GM12878 (cell line): ENCODE measurements at regions not wholly inside any gene's neighbourhood (a gene's known extent, or its start where the extent isn't known, plus 50 kb on each side); places are given as distances from the start of the nearest gene placed in this dataset.

Experiments used
- ATAC-seq: fragments of 200-7000 bp; cut with Tn5 transposase; 3 replicates; pipeline ENCODE4 v1.9.1; 2020; ENCODE audit warnings: mild to moderate bottlenecking, moderate library complexity
- BruUV-seq: library from RNA; stranded (reverse); fragments of 400-500 nt; replicated peaks from 2 replicates; lab custom pipeline; 2021; lab: Mats Ljungman, UMichigan
- CTCF ChIA-PET: fragments of 300-600 bp; sonication (Branson Sonifier 250); formaldehyde crosslinking; extraction: SDS; loops from one replicate; lab custom pipeline; 2021; ENCODE audit warnings: inconsistent platforms; lab: Yijun Ruan, JAX
- POLR2A ChIA-PET: fragments of 350-600 bp; formaldehyde crosslinking; extraction: SDS; loops from one replicate; lab custom pipeline; 2021; ENCODE audit warnings: inconsistent platforms; lab: Charles Lee
- RAD21 ChIA-PET: fragments of 300-600 bp; sonication (Branson Sonifier 250); formaldehyde crosslinking; loops from one replicate; lab custom pipeline; 2023; ENCODE audit warnings: antibody characterized with exemption; ENCODE audit not compliant: unreplicated experiment; lab: Charles Lee
- SMC1A ChIA-PET: fragments of 300-600 bp; sonication (Branson Sonifier 250); formaldehyde crosslinking; loops from one replicate; lab custom pipeline; 2023; ENCODE audit not compliant: unreplicated experiment, uncharacterized antibody; lab: Charles Lee
- DNase-seq: peaks from one replicate; pipeline ENCODE4 v3.0.0-alpha.2; 2011; ENCODE audit warnings: low read depth, low spot score
- FAIRE-seq: peaks from 3 replicates; lab custom pipeline; 2011; peaks lifted over from hg19 to GRCh38; lab: Jason Lieb, UNC
- H2AFZ ChIP-seq: 2 replicates; pipeline ENCODE4 v1.6.0; 2011; ENCODE audit warnings: low read depth, low read length, control low read depth; ENCODE audit not compliant: control insufficient read depth
- H3K27ac ChIP-seq: 2 replicates; pipeline ENCODE4 v1.5.1; 2011; ENCODE audit warnings: control low read depth; ENCODE audit not compliant: control insufficient read depth, insufficient read depth
- H3K27me3 ChIP-seq, 2 experiments: replicated peaks in 1 of 2; 2 replicates each; pipeline versions ENCODE4 v1.6.0 to v1.6.1; 2011; ENCODE audit warnings: low read length in 1 of 2; ENCODE audit not compliant: control insufficient read depth in 2 of 2, insufficient read depth in 2 of 2
- H3K36me3 ChIP-seq, 2 experiments: 2 replicates each; pipeline ENCODE4 v1.5.1; 2011; ENCODE audit warnings: low read length in 1 of 2; ENCODE audit not compliant: control insufficient read depth in 2 of 2, insufficient read depth in 2 of 2
- H3K4me1 ChIP-seq: 2 replicates; pipeline ENCODE4 v1.6.1; 2011; ENCODE audit warnings: mild to moderate bottlenecking, low read length, moderate library complexity, mixed read lengths; ENCODE audit not compliant: control insufficient read depth, insufficient read depth
- H3K4me2 ChIP-seq: 2 replicates; pipeline ENCODE4 v1.6.0; 2011; ENCODE audit warnings: control low read depth; ENCODE audit not compliant: control insufficient read depth, insufficient read depth
- H3K4me3 ChIP-seq: fragments of 200-600 bp; sonication (generic); 2 replicates; pipeline ENCODE4 v1.5.1; 2016
- H3K79me2 ChIP-seq: 2 replicates; pipeline ENCODE4 v1.6.0; 2011; ENCODE audit warnings: low read length; ENCODE audit not compliant: control insufficient read depth, insufficient read depth
- H3K9ac ChIP-seq: 2 replicates; pipeline ENCODE4 v1.8.0; 2011; ENCODE audit warnings: low read length, control low read depth, mixed read lengths; ENCODE audit not compliant: control insufficient read depth, insufficient read depth
- H3K9me3 ChIP-seq: replicated peaks from 3 replicates; pipeline ENCODE4 v1.5.1; 2011; ENCODE audit warnings: mild to moderate bottlenecking, low read length; ENCODE audit not compliant: control insufficient read depth, insufficient read depth
- H4K20me1 ChIP-seq: 2 replicates; pipeline ENCODE4 v1.6.0; 2011; ENCODE audit not compliant: control insufficient read depth, insufficient read depth
- ATF7 ChIP-seq: fragments of 450-650 bp; IDR thresholded peaks from 2 replicates; pipeline ENCODE4 v1.6.1; 2016; ENCODE audit warnings: low read depth, mild to moderate bottlenecking
- BCLAF1 ChIP-seq: fragments of 450-650 bp; IDR thresholded peaks from 2 replicates; pipeline ENCODE4 v1.6.1; 2017; ENCODE audit warnings: antibody characterized with exemption, mild to moderate bottlenecking, moderate library complexity
- CREM ChIP-seq: IDR thresholded peaks from 2 replicates; pipeline ENCODE4 v1.6.1; 2014; ENCODE audit warnings: antibody characterized with exemption, low read depth
- DPF2 ChIP-seq: fragments of 450-650 bp; IDR thresholded peaks from 2 replicates; pipeline ENCODE4 v1.6.1; 2017; ENCODE audit warnings: mild to moderate bottlenecking
- EGR1 ChIP-seq, 2 experiments: IDR thresholded peaks; 1 replicate in 1 of 2; 2 replicates in 1 of 2; pipeline ENCODE4 v1.6.1; 2011 to 2012; ENCODE audit warnings: low read depth in 2 of 2, low read length in 2 of 2, borderline replicate concordance in 1 of 2, mild to moderate bottlenecking in 1 of 2, moderate library complexity in 1 of 2
- JUND ChIP-seq: IDR thresholded peaks from 2 replicates; pipeline ENCODE4 v1.6.1; 2012; ENCODE audit warnings: low read depth, mild to moderate bottlenecking, low read length, improper control_type of control experiment, moderate library complexity
- MXI1 ChIP-seq: fragments of 150-350 bp; IDR thresholded peaks from 2 replicates; pipeline ENCODE4 v1.6.1; 2011; ENCODE audit warnings: low read depth, mild to moderate bottlenecking, inconsistent platforms, low read length, improper control_type of control experiment
- NBN ChIP-seq: fragments of 450-650 bp; IDR thresholded peaks from 2 replicates; pipeline ENCODE4 v1.6.1; 2016
- NFIC ChIP-seq: IDR thresholded peaks from 2 replicates; pipeline ENCODE4 v1.6.1; 2012; ENCODE audit warnings: low read depth, mild to moderate bottlenecking, inconsistent platforms, low read length, moderate library complexity
- NR2C2 ChIP-seq: IDR thresholded peaks from 2 replicates; pipeline ENCODE4 v1.6.1; 2011; ENCODE audit warnings: borderline replicate concordance, low read depth; ENCODE audit not compliant: control insufficient read depth, insufficient read length
- PML ChIP-seq: IDR thresholded peaks from 2 replicates; pipeline ENCODE4 v1.6.1; 2012; ENCODE audit warnings: low read length, inconsistent platforms
- REST ChIP-seq: IDR thresholded peaks from 2 replicates; pipeline ENCODE4 v1.6.1; 2012; ENCODE audit warnings: mild to moderate bottlenecking, low read depth, low read length
- SIN3A ChIP-seq: IDR thresholded peaks from 2 replicates; pipeline ENCODE4 v1.6.1; 2012; ENCODE audit warnings: low read depth, low read length, improper control_type of control experiment
- YBX1 ChIP-seq: fragments of 450-650 bp; IDR thresholded peaks from 2 replicates; pipeline ENCODE4 v1.6.1; 2016; ENCODE audit warnings: antibody characterized with exemption
- YY1 ChIP-seq: IDR thresholded peaks from 2 replicates; pipeline ENCODE4 v1.6.1; 2011; ENCODE audit warnings: low read depth, mild to moderate bottlenecking, low read length
- ZNF217 ChIP-seq: fragments of 450-650 bp; IDR thresholded peaks from 2 replicates; pipeline ENCODE4 v1.6.1; 2017; ENCODE audit warnings: antibody characterized with exemption, mild to moderate bottlenecking
- in situ Hi-C: fragments of 300-500 bp; cut with MboI; formaldehyde crosslinking; loops from 9 replicates; pipeline ENCODE4 v1.14.3; 2018; ENCODE audit warnings: mixed read lengths
- intact Hi-C: fragments of 100-400 bp; cut with micrococcal nuclease; formaldehyde crosslinking; loops from one replicate; pipeline ENCODE4 v1.14.2; 2022; ENCODE audit not compliant: unreplicated experiment
- TF ChIP-seq, protein P1 (sequence below): fragments of 450-650 bp; IDR thresholded peaks from 2 replicates; pipeline ENCODE4 v1.6.1; 2017; ENCODE audit warnings: mild to moderate bottlenecking, low read depth, inconsistent platforms; ENCODE audit not compliant: poor library complexity, severe bottlenecking

GRCh38 chr1:61561666-61562065, 163.3 kb downstream of the TM2D1 start:
- Histone ChIP-seq H3K4me3 (no peak overlapping the region), H3K9ac (no peak overlapping the region), H3K36me3 (no peaks in the 10 kb centered on the region), H3K4me1 (no peaks in the 10 kb centered on the region), H3K27ac (no peak overlapping the region), H3K9me3 (peaks cover 2% of the 10 kb centered on the region; the same call in 1 of the 3 replicates), H3K27me3 (no peaks in the 10 kb centered on the region), H3K79me2 (no peaks in the 10 kb centered on the region), H3K4me2 (no peak overlapping the region), H2AFZ (no peak overlapping the region), H4K20me1 (no peaks in the 10 kb centered on the region)
- ChIA-PET CTCF (no interaction called here), RAD21 (no interaction called here), POLR2A (no interaction called here), SMC1A (no interaction called here)
- FAIRE-seq (no peak), ATAC-seq (no peak), DNase-seq (no peak)
- intact Hi-C loops (no loop called here), in situ Hi-C loops (no loop called here)
- BruUV-seq: no TSS peak
- no peak for TF ChIP-seq YY1
- TF ChIP-seq REST: no peak
- TF ChIP-seq CREM: no peak
- no peak for TF ChIP-seq NFIC
- TF ChIP-seq PML: no peak
- TF ChIP-seq BCLAF1: no peak
- TF ChIP-seq NBN: no peak
- no peak for TF ChIP-seq ATF7
- TF ChIP-seq EGR1 (IDR thresholded peaks at IDR 0.05; ENCODE audit: borderline replicate concordance in 1 of 2, low read depth in 2 of 2, low read length in 2 of 2): no peak
- TF ChIP-seq, protein P1, sequence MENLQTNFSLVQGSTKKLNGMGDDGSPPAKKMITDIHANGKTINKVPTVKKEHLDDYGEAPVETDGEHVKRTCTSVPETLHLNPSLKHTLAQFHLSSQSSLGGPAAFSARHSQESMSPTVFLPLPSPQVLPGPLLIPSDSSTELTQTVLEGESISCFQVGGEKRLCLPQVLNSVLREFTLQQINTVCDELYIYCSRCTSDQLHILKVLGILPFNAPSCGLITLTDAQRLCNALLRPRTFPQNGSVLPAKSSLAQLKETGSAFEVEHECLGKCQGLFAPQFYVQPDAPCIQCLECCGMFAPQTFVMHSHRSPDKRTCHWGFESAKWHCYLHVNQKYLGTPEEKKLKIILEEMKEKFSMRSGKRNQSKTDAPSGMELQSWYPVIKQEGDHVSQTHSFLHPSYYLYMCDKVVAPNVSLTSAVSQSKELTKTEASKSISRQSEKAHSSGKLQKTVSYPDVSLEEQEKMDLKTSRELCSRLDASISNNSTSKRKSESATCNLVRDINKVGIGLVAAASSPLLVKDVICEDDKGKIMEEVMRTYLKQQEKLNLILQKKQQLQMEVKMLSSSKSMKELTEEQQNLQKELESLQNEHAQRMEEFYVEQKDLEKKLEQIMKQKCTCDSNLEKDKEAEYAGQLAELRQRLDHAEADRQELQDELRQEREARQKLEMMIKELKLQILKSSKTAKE: no peak
- TF ChIP-seq NR2C2: no peak
- TF ChIP-seq DPF2: no peak
- TF ChIP-seq SIN3A: no peak
- no peak for TF ChIP-seq MXI1
- TF ChIP-seq YBX1: no peak
- no peak for TF ChIP-seq JUND
- TF ChIP-seq ZNF217: no peak
